ENCODE measurements at regions not wholly inside any gene's neighbourhood (a gene's known extent, or its start where the extent isn't known, plus 50 kb on each side); places are given as distances from the start of the nearest gene placed in this dataset.

- TF ChIP-seq, protein P1, sequence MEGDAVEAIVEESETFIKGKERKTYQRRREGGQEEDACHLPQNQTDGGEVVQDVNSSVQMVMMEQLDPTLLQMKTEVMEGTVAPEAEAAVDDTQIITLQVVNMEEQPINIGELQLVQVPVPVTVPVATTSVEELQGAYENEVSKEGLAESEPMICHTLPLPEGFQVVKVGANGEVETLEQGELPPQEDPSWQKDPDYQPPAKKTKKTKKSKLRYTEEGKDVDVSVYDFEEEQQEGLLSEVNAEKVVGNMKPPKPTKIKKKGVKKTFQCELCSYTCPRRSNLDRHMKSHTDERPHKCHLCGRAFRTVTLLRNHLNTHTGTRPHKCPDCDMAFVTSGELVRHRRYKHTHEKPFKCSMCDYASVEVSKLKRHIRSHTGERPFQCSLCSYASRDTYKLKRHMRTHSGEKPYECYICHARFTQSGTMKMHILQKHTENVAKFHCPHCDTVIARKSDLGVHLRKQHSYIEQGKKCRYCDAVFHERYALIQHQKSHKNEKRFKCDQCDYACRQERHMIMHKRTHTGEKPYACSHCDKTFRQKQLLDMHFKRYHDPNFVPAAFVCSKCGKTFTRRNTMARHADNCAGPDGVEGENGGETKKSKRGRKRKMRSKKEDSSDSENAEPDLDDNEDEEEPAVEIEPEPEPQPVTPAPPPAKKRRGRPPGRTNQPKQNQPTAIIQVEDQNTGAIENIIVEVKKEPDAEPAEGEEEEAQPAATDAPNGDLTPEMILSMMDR (IDR thresholded peaks at IDR 0.05; ENCODE audit: insufficient read depth, low read depth, low read length), result no peak
- no peak for TF ChIP-seq EZH2 (IDR thresholded peaks at IDR 0.05; ENCODE audit: insufficient read depth, low read length)
Measured at GRCh38 chr12:19026614-19027488, 102.7 kb upstream of the PLEKHA5 start.

Data from astrocyte (in vitro differentiated cells and primary cell).